DND-41 (cell line): ENCODE measurements at regions not wholly inside any gene's neighbourhood (a gene's known extent, or its start where the extent isn't known, plus 50 kb on each side); places are given as distances from the start of the nearest gene placed in this dataset.

Source experiments
- ATAC-seq: fragments of 200-7000 bp; cut with Tn5 transposase; 3 replicates; pipeline ENCODE4 v1.9.1; 2021; ENCODE audit warnings: low read depth; ENCODE audit not compliant: insufficient read depth
- DNase-seq: peaks from one replicate; pipeline ENCODE4 v3.0.0-alpha.2; 2020
- H2AFZ ChIP-seq: 2 replicates; pipeline ENCODE4 v1.6.0; 2012; ENCODE audit warnings: low read depth, low read length
- H3K27ac ChIP-seq: 2 replicates; pipeline ENCODE4 v1.5.1; 2012; ENCODE audit warnings: low read length, inconsistent platforms
- H3K27me3 ChIP-seq: fragments of 200-600 bp; sonication (generic); 2 replicates; pipeline ENCODE4 v1.6.0; 2012; ENCODE audit warnings: low read length, mild to moderate bottlenecking, inconsistent platforms; ENCODE audit not compliant: insufficient read depth, poor library complexity
- H3K36me3 ChIP-seq: 2 replicates; pipeline ENCODE4 v1.5.1; 2012; ENCODE audit warnings: low read length, inconsistent platforms; ENCODE audit not compliant: insufficient read depth
- H3K4me1 ChIP-seq: 2 replicates; pipeline ENCODE4 v1.5.1; 2012; ENCODE audit warnings: mild to moderate bottlenecking, low read length; ENCODE audit not compliant: insufficient read depth
- H3K4me2 ChIP-seq: 2 replicates; pipeline ENCODE4 v1.6.0; 2012; ENCODE audit warnings: mild to moderate bottlenecking, moderate library complexity, low read length, inconsistent platforms; ENCODE audit not compliant: insufficient read depth
- H3K4me3 ChIP-seq, 2 experiments: fragments of 200-600 bp in 1 of 2; shearing (Covaris generic) in 1 of 2; 2 replicates each; pipeline ENCODE4 v1.5.1; 2012 to 2016; ENCODE audit warnings: inconsistent platforms in 2 of 2, low read length in 2 of 2, mild to moderate bottlenecking in 2 of 2, low read depth in 1 of 2, moderate library complexity in 1 of 2
- H3K79me2 ChIP-seq: 2 replicates; pipeline ENCODE4 v1.6.0; 2012; ENCODE audit warnings: low read length, inconsistent platforms; ENCODE audit not compliant: insufficient read depth
- H3K9ac ChIP-seq: 2 replicates; pipeline ENCODE4 v1.6.0; 2012; ENCODE audit warnings: low read depth, mild to moderate bottlenecking, inconsistent platforms, low read length, moderate library complexity
- H3K9me3 ChIP-seq: 2 replicates; pipeline ENCODE4 v1.5.1; 2012; ENCODE audit warnings: low read length, moderate library complexity, mild to moderate bottlenecking, inconsistent platforms; ENCODE audit not compliant: insufficient read depth, severe bottlenecking
- H4K20me1 ChIP-seq: 2 replicates; pipeline ENCODE4 v1.6.0; 2012; ENCODE audit warnings: low read length; ENCODE audit not compliant: insufficient read depth
- EZH2 ChIP-seq: IDR thresholded peaks from 3 replicates; pipeline ENCODE4 v1.6.1; 2012; ENCODE audit warnings: borderline replicate concordance, low read depth, mild to moderate bottlenecking, moderate library complexity, low read length, inconsistent platforms; ENCODE audit not compliant: severe bottlenecking
- TF ChIP-seq, protein P1 (sequence below): IDR thresholded peaks from 2 replicates; pipeline ENCODE4 v1.5.1; 2012; ENCODE audit warnings: borderline replicate concordance, low read length, moderate library complexity, mild to moderate bottlenecking; ENCODE audit not compliant: poor library complexity, severe bottlenecking; ENCODE audit errors: extremely low read depth

DNA sequence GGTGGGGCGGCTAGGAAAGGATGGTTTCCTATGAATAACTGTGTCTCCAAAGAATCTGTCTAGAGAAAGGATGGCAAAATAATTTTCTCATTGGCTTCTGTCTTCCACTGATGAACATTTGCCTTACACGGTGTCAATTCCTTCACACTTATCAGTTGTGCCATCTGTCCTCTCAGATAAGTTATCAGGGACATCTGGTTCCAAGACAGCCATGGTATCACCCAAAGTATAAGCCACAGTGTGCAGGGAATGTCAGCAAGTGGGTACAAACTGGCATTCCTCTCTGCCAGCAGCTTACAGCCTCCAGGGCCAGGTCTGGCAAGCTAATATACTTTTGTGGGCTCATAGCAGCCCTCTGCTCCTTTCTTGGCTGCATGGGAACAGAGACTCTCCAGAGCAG is 1092.0 kb downstream of the EFNA5 start:
- TF ChIP-seq, protein P1, sequence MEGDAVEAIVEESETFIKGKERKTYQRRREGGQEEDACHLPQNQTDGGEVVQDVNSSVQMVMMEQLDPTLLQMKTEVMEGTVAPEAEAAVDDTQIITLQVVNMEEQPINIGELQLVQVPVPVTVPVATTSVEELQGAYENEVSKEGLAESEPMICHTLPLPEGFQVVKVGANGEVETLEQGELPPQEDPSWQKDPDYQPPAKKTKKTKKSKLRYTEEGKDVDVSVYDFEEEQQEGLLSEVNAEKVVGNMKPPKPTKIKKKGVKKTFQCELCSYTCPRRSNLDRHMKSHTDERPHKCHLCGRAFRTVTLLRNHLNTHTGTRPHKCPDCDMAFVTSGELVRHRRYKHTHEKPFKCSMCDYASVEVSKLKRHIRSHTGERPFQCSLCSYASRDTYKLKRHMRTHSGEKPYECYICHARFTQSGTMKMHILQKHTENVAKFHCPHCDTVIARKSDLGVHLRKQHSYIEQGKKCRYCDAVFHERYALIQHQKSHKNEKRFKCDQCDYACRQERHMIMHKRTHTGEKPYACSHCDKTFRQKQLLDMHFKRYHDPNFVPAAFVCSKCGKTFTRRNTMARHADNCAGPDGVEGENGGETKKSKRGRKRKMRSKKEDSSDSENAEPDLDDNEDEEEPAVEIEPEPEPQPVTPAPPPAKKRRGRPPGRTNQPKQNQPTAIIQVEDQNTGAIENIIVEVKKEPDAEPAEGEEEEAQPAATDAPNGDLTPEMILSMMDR, result no peak
- TF ChIP-seq EZH2, result no peak
- no peaks in the 10 kb centered on the region for H3K36me3 ChIP-seq
- DNase-seq (no peak), ATAC-seq (no peak)
- no peak overlapping the region for H3K4me3 ChIP-seq
- H3K27ac ChIP-seq, result no peak overlapping the region
- no peaks in the 10 kb centered on the region for H3K79me2 ChIP-seq
- no peaks in the 10 kb centered on the region for H3K27me3 ChIP-seq
- no peaks in the 10 kb centered on the region for H3K9me3 ChIP-seq
- H2AFZ ChIP-seq, result no peak overlapping the region
- no peaks in the 10 kb centered on the region for H3K4me1 ChIP-seq
- H3K9ac ChIP-seq, result no peak overlapping the region
- H4K20me1 ChIP-seq, result no peaks in the 10 kb centered on the region
- no peak overlapping the region for H3K4me2 ChIP-seq

DNA sequence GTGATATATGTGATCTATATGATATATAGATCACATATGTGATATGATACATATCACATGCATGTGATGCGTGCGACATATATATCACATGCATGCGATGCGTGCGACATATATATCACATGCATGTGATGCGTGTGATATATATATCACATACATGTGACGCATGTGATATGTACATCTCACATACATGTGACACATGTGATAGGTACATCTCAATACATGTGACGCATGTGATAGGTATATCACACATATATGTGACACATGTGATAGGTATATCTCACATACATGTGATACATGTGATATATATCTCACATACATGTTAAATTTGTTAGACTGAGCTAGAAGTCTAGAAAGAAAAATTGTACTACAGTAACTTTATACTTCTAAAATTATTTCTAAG is 1095.9 kb downstream of the EFNA5 start:
- no peak overlapping the region for H3K9ac ChIP-seq

DNA sequence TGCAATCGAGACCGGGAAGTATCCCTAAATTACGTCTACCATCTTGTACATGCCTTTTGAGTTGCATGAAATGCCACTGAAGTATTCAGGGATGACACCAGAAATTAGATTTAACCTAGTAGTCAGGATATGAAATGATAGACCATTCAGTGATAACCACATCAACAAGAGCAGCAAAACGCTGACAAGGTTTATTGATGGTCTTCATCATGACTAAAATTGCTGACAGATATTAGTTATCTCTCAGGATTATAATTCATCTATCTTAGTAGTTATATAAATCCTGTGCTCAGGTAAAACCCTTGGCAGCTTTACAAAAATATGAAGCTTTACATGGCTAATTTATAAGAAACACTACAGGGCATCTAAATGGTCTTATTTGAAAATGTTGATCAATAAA is 1104.7 kb downstream of the EFNA5 start:
- H3K9ac ChIP-seq, result no peak overlapping the region
- H3K9me3 ChIP-seq, result no peaks in the 10 kb centered on the region
- no peak for TF ChIP-seq EZH2
- TF ChIP-seq, protein P1, result no peak
- no peak for DNase-seq
- no peak overlapping the region for H2AFZ ChIP-seq
- no peaks in the 10 kb centered on the region for H3K4me1 ChIP-seq
- H3K27me3 ChIP-seq, result no peaks in the 10 kb centered on the region
- H3K27ac ChIP-seq, result no peak overlapping the region
- no peak for ATAC-seq
- H3K36me3 ChIP-seq, result no peaks in the 10 kb centered on the region
- no peak overlapping the region for H3K4me3 ChIP-seq
- H3K79me2 ChIP-seq, result no peaks in the 10 kb centered on the region
- no peak overlapping the region for H3K4me2 ChIP-seq
- no peaks in the 10 kb centered on the region for H4K20me1 ChIP-seq

More for the DNA sequence above, 1095.9 kb downstream of the EFNA5 start:
- H3K9me3 ChIP-seq, result no peaks in the 10 kb centered on the region
- no peak overlapping the region for H2AFZ ChIP-seq
- H3K36me3 ChIP-seq, result no peaks in the 10 kb centered on the region
- no peak for ATAC-seq
- H3K27ac ChIP-seq, result no peak overlapping the region
- no peak for DNase-seq
- no peaks in the 10 kb centered on the region for H3K79me2 ChIP-seq
- no peak overlapping the region for H3K4me3 ChIP-seq
- H3K27me3 ChIP-seq, result no peaks in the 10 kb centered on the region
- no peak for TF ChIP-seq EZH2
- TF ChIP-seq, protein P1, result no peak
- H4K20me1 ChIP-seq, result no peaks in the 10 kb centered on the region
- H3K4me1 ChIP-seq, result no peaks in the 10 kb centered on the region
- no peak overlapping the region for H3K4me2 ChIP-seq

DNA sequence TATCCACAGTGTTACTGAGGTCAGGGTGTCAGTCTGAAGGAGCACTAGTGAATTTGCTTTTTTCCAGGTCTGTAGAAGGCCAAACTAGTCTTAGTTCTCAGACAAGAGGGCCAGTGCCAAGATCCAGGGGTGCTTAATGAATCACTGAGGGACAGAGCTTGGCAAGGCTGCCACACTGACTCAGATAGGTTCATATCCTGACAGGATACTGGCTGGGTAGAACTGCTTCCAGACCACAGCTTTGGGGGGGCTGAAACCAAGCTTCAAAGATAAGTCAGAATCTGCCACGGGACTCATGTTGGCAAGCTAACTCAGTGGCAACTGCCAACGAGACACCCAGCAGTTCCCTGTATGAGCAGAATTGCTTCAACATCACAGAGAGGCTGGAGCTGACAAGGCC is 1125.4 kb downstream of the EFNA5 start:
- no peak for ATAC-seq
- Histone ChIP-seq H2AFZ (no peak overlapping the region), H4K20me1 (no peaks in the 10 kb centered on the region), H3K9ac (no peak overlapping the region), H3K4me1 (no peaks in the 10 kb centered on the region), H3K4me3 (no peak overlapping the region), H3K27me3 (no peaks in the 10 kb centered on the region), H3K27ac (no peak overlapping the region), H3K79me2 (no peaks in the 10 kb centered on the region), H3K4me2 (no peak overlapping the region), H3K36me3 (no peaks in the 10 kb centered on the region), H3K9me3 (peaks cover 5% of the 10 kb centered on the region)
- TF ChIP-seq EZH2, result no peak
- TF ChIP-seq, protein P1, result no peak
- DNase-seq, result no peak
